ENCODE measurements at regions not wholly inside any gene's neighbourhood (a gene's known extent, or its start where the extent isn't known, plus 50 kb on each side); places are given as distances from the start of the nearest gene placed in this dataset.

DNA sequence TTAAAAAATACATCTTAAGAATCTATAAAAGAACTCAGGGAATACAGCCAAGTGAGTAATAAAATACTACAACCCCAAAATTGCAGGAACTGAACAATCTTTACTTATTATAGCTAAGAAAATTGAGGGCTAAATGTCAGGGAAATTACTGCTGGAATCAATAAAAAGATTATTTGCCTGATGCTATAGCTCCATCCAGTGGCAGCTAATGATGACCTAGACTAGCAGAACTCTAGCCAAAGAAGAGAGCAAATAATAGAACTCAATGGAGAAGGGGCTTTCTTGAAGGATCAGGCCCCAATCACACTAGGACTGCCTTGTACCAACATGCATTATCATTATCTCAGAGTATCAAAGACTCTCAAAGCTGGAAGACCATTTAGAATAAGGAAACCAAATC, 85.0 kb upstream of the FAM241A start:
- CTCF ChIA-PET, result interaction anchor here (0.9 to 1.1 kb wide), 3 partner anchors 47 to 115 kb away, joined by 3 to 4 read pairs (median 3); no protein-coding TSS in a partner anchor
- POLR2A ChIA-PET, result no interaction called here
- TF ChIP-seq, protein P1, sequence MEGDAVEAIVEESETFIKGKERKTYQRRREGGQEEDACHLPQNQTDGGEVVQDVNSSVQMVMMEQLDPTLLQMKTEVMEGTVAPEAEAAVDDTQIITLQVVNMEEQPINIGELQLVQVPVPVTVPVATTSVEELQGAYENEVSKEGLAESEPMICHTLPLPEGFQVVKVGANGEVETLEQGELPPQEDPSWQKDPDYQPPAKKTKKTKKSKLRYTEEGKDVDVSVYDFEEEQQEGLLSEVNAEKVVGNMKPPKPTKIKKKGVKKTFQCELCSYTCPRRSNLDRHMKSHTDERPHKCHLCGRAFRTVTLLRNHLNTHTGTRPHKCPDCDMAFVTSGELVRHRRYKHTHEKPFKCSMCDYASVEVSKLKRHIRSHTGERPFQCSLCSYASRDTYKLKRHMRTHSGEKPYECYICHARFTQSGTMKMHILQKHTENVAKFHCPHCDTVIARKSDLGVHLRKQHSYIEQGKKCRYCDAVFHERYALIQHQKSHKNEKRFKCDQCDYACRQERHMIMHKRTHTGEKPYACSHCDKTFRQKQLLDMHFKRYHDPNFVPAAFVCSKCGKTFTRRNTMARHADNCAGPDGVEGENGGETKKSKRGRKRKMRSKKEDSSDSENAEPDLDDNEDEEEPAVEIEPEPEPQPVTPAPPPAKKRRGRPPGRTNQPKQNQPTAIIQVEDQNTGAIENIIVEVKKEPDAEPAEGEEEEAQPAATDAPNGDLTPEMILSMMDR (IDR thresholded peaks at IDR 0.05; ENCODE audit: control extremely low read depth, extremely low read depth, low read depth, missing control alignments), result peak; percentile 61
- peak; percentile 26 for DNase-seq (ENCODE audit: extremely low spot score)

DNA sequence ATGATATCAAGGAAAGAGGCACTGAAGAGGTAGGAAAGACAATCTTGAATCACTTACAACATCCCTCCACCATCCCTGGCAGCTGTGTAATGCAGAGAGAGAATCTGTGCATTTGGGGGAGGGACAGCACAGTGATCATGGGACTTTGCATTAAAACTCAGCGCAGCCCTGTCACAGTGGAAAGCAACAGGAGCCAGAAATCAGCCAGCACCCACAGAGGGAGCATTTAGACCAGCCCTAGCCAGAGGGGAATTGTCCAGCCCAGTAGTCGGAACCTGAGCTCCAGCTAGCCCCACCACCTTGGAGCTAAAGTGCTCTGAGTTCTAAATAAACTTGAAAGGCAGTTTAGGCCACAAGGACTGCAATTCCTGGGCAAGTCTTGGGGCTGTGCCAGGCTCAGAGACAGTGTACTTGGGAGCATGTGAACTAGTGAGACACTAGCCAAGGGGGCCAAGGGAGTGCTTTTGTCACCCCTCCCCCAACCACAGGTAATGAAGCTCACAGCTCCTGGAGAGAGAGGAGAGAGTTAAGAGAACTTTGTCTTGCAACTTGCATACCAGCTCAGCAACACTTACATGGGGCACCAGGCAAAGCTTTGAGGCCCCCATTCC, 83.9 kb upstream of the FAM241A start:
- DNase-seq (ENCODE audit: extremely low spot score), result no peak
- ChIA-PET CTCF (interaction anchor here (0.9 kb wide), 1 partner anchor 8 kb away, joined by 3 read pairs; no protein-coding TSS in a partner anchor), POLR2A (no interaction called here)
- TF ChIP-seq, protein P1 (IDR thresholded peaks at IDR 0.05; ENCODE audit: control extremely low read depth, extremely low read depth, low read depth, missing control alignments), result no peak

DNA sequence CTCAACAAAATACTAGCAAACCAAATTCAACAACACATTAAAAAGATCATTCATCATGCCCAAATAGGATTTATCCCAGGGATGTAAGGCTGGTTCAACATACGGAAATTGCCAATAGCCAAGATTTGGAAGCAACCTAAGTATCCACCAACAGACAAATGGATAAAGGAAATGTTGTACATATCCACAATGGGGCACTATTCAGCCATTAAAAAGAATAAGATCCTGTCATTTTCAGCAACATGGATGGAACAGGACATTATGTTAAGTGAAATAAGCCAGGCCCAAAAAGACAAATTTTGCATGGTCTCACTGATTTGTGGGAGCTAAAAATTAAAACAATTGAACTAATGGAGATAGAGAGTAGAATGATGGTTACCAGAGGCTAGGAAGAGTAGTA, 82.0 kb upstream of the FAM241A start:
- CTCF ChIA-PET, result no interaction called here
- TF ChIP-seq, protein P1 (IDR thresholded peaks at IDR 0.05; ENCODE audit: control extremely low read depth, extremely low read depth, low read depth, missing control alignments), result no peak
- DNase-seq (ENCODE audit: extremely low spot score), result no peak
- POLR2A ChIA-PET, result no interaction called here

DNA sequence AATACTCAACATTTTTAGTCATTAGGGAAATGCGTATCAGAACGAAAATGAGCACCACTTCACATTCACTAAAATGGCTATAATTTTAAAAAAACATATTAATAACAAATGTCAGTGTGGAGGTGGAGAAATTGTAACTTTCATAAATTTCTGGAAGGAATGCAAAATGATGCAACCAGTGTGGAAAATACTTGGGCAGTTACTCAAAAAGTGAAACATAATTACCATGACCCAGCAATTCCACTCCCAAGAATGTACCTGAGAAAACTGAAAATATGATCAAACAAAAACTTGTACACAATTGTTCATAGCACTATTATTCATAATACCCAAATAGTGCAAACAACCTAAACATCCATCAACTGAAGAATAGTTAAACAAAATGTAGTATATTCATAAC, 76.1 kb upstream of the FAM241A start:
- TF ChIP-seq, protein P1 (IDR thresholded peaks at IDR 0.05; ENCODE audit: control extremely low read depth, extremely low read depth, low read depth, missing control alignments), result no peak
- CTCF ChIA-PET, result no interaction called here
- no peak for DNase-seq (ENCODE audit: extremely low spot score)
- POLR2A ChIA-PET, result no interaction called here

DNA sequence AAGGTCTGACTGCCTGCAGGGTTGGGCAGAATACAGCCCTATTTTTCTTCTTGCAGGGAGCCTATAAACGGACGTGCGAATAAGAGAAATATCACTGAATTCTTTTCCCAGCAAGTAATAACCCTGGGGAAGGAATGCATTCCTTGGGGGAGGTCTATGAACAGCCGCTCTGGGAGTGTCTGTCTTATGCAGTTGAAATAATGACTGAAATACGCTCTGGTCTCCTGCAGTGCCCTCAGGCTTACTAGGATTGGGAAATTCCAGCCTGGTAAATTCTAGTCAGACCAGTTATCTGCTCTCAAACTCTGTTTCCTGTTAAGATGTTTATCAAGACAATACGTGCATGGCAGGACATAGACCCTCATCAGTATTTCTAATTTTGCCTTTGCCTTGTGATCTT, 72.1 kb upstream of the FAM241A start:
- DNase-seq (ENCODE audit: extremely low spot score), result no peak
- ChIA-PET CTCF (no interaction called here), POLR2A (no interaction called here)
- TF ChIP-seq, protein P1 (IDR thresholded peaks at IDR 0.05; ENCODE audit: control extremely low read depth, extremely low read depth, low read depth, missing control alignments), result no peak

DNA sequence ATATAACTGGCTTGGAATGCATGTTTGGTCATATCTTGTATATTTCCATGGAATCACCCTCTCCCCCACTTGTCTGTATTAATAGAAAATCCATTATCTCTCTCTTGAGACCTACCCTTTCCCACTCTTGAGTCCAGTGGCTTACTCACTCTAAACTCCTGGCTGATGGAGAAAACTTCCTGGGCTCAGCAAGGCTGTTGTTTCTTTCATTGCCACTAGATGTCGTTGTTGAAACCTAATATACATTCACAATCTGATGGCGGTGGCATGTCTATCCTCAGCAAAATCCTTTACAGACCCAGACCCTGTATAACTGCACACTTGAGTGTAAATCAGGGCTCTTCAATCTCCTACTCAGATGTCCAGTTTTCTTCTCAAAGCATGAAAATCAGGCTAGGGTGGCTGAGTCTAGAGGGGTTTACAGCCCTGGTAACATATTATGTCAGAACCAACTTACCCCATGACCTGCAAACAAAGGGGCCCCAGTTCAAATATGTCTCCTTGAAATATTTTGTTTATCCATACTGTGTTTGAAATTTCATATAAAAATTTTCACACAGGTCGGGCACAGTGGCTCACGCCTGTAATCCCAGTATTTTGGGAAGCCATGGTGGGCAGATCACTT, 70.0 kb upstream of the FAM241A start:
- DNase-seq (ENCODE audit: extremely low spot score), result peak; percentile 60
- CTCF ChIA-PET, result interaction anchor here (0.9 to 1.4 kb wide), 7 partner anchors 8 to 529 kb away, joined by 3 to 9 read pairs (median 3); no protein-coding TSS in a partner anchor

More for the DNA sequence above, 70.0 kb upstream of the FAM241A start:
- POLR2A ChIA-PET, result no interaction called here
- TF ChIP-seq, protein P1 (IDR thresholded peaks at IDR 0.05; ENCODE audit: control extremely low read depth, extremely low read depth, low read depth, missing control alignments), result peak; percentile 84
